ENCODE measurements at regions not wholly inside any gene's neighbourhood (a gene's known extent, or its start where the extent isn't known, plus 50 kb on each side); places are given as distances from the start of the nearest gene placed in this dataset.

DNA sequence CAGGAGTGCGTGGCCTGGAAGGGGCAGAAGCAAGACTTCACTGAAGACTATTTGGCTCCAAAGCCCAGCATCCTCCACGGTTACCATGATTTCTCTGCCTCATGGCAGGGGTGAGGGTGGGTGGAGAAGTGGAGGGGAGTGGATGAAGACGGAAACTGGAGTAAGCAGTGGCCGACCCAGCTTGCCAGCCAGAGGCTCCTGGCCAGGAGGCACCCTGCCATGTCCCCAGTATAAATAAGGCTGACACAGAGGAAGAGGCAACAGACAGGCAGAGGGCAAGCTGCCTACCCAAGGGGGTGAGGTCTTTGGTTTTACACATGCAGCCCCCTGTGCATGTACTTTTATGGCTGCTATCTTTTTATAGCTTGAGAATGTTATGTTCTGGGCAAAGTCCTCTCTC, 102.6 kb upstream of the TBX20 start:
- TF ChIP-seq TAF1 (IDR thresholded peaks at IDR 0.05; ENCODE audit: borderline replicate concordance, low read depth, low read length): no peak
- TF ChIP-seq, protein P1, sequence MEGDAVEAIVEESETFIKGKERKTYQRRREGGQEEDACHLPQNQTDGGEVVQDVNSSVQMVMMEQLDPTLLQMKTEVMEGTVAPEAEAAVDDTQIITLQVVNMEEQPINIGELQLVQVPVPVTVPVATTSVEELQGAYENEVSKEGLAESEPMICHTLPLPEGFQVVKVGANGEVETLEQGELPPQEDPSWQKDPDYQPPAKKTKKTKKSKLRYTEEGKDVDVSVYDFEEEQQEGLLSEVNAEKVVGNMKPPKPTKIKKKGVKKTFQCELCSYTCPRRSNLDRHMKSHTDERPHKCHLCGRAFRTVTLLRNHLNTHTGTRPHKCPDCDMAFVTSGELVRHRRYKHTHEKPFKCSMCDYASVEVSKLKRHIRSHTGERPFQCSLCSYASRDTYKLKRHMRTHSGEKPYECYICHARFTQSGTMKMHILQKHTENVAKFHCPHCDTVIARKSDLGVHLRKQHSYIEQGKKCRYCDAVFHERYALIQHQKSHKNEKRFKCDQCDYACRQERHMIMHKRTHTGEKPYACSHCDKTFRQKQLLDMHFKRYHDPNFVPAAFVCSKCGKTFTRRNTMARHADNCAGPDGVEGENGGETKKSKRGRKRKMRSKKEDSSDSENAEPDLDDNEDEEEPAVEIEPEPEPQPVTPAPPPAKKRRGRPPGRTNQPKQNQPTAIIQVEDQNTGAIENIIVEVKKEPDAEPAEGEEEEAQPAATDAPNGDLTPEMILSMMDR (IDR thresholded peaks at IDR 0.05 in 2 of 3, conservative IDR thresholded peaks at IDR 0.05 in 1 of 3; ENCODE audit: control insufficient read depth in 2 of 3, extremely low read depth in 1 of 3, insufficient read depth in 1 of 3, low read depth in 3 of 3, low read length in 3 of 3): no peak
- no peak for TF ChIP-seq HDGF (IDR thresholded peaks at IDR 0.05)
- TF ChIP-seq SUZ12 (IDR thresholded peaks at IDR 0.05; ENCODE audit: unreplicated experiment): no peak
- TF ChIP-seq PML (IDR thresholded peaks at IDR 0.05; ENCODE audit: low read length): no peak
- TF ChIP-seq, protein P2, sequence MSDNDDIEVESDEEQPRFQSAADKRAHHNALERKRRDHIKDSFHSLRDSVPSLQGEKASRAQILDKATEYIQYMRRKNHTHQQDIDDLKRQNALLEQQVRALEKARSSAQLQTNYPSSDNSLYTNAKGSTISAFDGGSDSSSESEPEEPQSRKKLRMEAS (IDR thresholded peaks at IDR 0.05; ENCODE audit: low read depth, low read length): no peak

All from GM12878 (cell line).